ENCODE measurements at regions not wholly inside any gene's neighbourhood (a gene's known extent, or its start where the extent isn't known, plus 50 kb on each side); places are given as distances from the start of the nearest gene placed in this dataset.

DNA sequence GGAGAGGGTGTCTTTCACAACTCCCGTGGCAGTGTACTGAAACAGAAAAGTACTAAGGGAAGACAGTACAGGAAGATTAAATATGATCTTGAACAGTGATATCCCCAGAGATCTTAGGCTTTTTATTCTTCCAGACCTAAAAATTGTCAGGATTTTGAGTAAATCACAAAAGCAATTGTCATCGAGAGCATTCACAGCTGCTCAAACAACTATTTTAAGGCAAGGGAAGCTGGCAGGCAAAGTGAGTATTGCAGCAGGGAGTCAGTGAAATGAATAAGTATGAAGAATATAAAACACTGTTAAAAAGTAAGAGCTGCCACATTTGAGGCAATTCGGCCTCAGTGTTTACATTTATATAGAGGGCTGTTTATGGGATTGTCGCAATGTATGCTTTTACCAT lies 479.0 kb downstream of the CAAP1 start:
- no peak overlapping the region for H3K27ac Mint-ChIP-seq (ENCODE audit: unreplicated experiment)
- H3K9me3 Mint-ChIP-seq (ENCODE audit: unreplicated experiment): no peaks in the 10 kb centered on the region
- H3K27me3 Mint-ChIP-seq (ENCODE audit: unreplicated experiment): peaks cover 21% of the 10 kb centered on the region
- H3K36me3 Mint-ChIP-seq (ENCODE audit: unreplicated experiment): no peaks in the 10 kb centered on the region
- TF ChIP-seq, protein P1, sequence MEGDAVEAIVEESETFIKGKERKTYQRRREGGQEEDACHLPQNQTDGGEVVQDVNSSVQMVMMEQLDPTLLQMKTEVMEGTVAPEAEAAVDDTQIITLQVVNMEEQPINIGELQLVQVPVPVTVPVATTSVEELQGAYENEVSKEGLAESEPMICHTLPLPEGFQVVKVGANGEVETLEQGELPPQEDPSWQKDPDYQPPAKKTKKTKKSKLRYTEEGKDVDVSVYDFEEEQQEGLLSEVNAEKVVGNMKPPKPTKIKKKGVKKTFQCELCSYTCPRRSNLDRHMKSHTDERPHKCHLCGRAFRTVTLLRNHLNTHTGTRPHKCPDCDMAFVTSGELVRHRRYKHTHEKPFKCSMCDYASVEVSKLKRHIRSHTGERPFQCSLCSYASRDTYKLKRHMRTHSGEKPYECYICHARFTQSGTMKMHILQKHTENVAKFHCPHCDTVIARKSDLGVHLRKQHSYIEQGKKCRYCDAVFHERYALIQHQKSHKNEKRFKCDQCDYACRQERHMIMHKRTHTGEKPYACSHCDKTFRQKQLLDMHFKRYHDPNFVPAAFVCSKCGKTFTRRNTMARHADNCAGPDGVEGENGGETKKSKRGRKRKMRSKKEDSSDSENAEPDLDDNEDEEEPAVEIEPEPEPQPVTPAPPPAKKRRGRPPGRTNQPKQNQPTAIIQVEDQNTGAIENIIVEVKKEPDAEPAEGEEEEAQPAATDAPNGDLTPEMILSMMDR (IDR thresholded peaks at IDR 0.05): no peak
- no peak for DNase-seq (ENCODE audit: extremely low spot score, unreplicated experiment)
- H3K4me1 Mint-ChIP-seq (ENCODE audit: unreplicated experiment): no peaks in the 10 kb centered on the region
- H3K4me3 Mint-ChIP-seq (ENCODE audit: unreplicated experiment): no peak overlapping the region

DNA sequence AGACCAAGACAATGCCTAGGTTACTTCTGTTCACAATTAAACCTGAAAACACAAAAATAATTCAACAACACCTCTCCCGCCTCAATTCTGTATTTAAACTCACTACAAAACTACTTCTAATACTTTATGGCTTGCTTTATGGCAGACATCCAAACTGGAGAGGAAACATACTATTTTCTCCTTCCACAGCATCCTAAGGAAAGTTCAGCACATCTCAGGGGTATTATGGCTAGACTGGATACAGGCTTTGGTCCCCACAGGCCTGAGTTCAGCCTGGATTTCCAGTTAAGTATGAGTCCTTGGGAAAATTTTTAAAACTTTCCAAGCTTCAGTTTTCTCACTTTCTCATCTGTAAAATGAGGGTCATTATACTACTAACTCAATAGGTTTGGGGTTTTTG lies 480.2 kb downstream of the CAAP1 start:
- no peak overlapping the region for H3K4me3 Mint-ChIP-seq (ENCODE audit: unreplicated experiment)

DNA sequence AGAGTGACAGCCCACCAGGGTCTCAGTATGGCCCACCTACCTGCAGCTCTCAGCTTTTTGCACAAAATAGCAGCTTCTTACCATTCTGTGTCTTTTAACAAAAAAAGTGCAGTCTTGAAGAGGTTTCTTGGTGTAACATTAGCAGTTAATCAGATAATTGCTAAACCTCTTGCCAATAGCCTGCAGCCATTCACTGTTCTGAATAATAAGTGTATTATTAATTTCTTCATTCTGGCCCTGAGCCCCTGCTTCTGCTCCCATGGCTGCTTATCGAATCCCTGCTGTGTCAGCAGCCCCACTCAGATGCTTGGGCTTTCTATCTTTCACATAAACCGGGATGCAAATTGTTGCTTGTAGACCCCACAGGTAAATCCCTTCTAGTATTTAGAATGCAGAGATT lies 485.9 kb downstream of the CAAP1 start:
- Mint-ChIP-seq H3K27ac (ENCODE audit: unreplicated experiment) (no peak overlapping the region), H3K9me3 (ENCODE audit: unreplicated experiment) (no peaks in the 10 kb centered on the region)
- TF ChIP-seq, protein P1 (IDR thresholded peaks at IDR 0.05): no peak

More for the DNA sequence above, 480.2 kb downstream of the CAAP1 start:
- Mint-ChIP-seq H3K9me3 (ENCODE audit: unreplicated experiment) (no peaks in the 10 kb centered on the region), H3K27ac (ENCODE audit: unreplicated experiment) (no peak overlapping the region), H3K4me1 (ENCODE audit: unreplicated experiment) (no peaks in the 10 kb centered on the region), H3K36me3 (ENCODE audit: unreplicated experiment) (no peaks in the 10 kb centered on the region), H3K27me3 (ENCODE audit: unreplicated experiment) (peaks cover 24% of the 10 kb centered on the region)
- TF ChIP-seq, protein P1 (IDR thresholded peaks at IDR 0.05): no peak
- no peak for DNase-seq (ENCODE audit: extremely low spot score, unreplicated experiment)

DNA sequence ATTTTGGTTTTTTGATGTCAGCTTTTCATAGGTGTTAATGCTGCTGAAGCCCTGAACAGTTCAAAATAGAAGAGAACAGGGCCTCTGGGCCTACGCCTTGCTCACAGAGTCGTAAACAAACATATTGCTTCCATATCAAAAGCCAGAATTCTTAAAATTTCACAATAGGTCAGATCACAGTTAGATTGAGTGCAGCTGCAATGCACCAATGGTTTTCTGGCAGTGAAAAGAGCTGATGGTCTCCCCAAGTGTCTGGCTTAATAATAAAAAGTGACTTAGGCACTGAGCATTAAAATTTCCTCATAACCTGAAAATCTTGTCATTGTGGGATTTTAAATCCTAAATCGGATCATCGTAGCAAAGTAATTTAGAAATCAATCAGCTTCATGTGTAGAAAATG lies 493.0 kb downstream of the CAAP1 start:
- no peaks in the 10 kb centered on the region for H3K4me1 Mint-ChIP-seq (ENCODE audit: unreplicated experiment)
- no peaks in the 10 kb centered on the region for H3K9me3 Mint-ChIP-seq (ENCODE audit: unreplicated experiment)
- no peaks in the 10 kb centered on the region for H3K36me3 Mint-ChIP-seq (ENCODE audit: unreplicated experiment)
- TF ChIP-seq, protein P1 (IDR thresholded peaks at IDR 0.05): no peak
- DNase-seq (ENCODE audit: extremely low spot score, unreplicated experiment): no peak
- no peak overlapping the region for H3K27ac Mint-ChIP-seq (ENCODE audit: unreplicated experiment)
- H3K27me3 Mint-ChIP-seq (ENCODE audit: unreplicated experiment): peaks cover 49% of the 10 kb centered on the region
- no peak overlapping the region for H3K4me3 Mint-ChIP-seq (ENCODE audit: unreplicated experiment)

More for the DNA sequence above, 485.9 kb downstream of the CAAP1 start:
- Mint-ChIP-seq H3K27me3 (ENCODE audit: unreplicated experiment) (peaks cover 52% of the 10 kb centered on the region), H3K4me1 (ENCODE audit: unreplicated experiment) (no peaks in the 10 kb centered on the region), H3K36me3 (ENCODE audit: unreplicated experiment) (no peaks in the 10 kb centered on the region), H3K4me3 (ENCODE audit: unreplicated experiment) (no peak overlapping the region)
- no peak for DNase-seq (ENCODE audit: extremely low spot score, unreplicated experiment)

DNA sequence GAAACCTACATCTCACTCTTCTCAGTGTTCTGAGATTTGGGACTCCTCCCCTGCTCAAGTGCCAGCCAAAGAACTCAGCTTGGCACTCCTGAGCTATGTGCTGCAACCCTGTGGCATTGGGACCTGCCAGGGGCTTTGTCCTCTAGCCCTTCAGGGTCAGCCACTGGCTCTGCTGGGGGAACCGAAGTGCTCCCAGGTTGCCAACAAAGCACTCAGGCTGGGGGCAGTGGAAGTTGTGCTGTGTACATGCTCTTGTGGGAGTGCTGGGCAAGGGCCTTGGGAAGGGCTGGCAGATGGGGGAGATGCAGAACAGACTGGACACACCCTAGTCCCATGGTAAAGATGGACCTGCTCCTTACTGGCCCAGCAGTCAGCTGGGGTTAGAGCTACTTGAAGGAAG lies 498.6 kb downstream of the CAAP1 start:
- Mint-ChIP-seq H3K4me1 (ENCODE audit: unreplicated experiment) (no peaks in the 10 kb centered on the region), H3K9me3 (ENCODE audit: unreplicated experiment) (peaks cover 6% of the 10 kb centered on the region), H3K27me3 (ENCODE audit: unreplicated experiment) (peaks cover 28% of the 10 kb centered on the region), H3K4me3 (ENCODE audit: unreplicated experiment) (no peak overlapping the region), H3K36me3 (ENCODE audit: unreplicated experiment) (no peaks in the 10 kb centered on the region), H3K27ac (ENCODE audit: unreplicated experiment) (no peak overlapping the region)
- TF ChIP-seq, protein P1 (IDR thresholded peaks at IDR 0.05): no peak
- no peak for DNase-seq (ENCODE audit: extremely low spot score, unreplicated experiment)

All from osteocyte (in vitro differentiated cells).